GM12892 (cell line): ENCODE measurements at regions not wholly inside any gene's neighbourhood (a gene's known extent, or its start where the extent isn't known, plus 50 kb on each side); places are given as distances from the start of the nearest gene placed in this dataset.

Source experiments
- POLR2A ChIP-seq: IDR thresholded peaks from 2 replicates; pipeline ENCODE4 v1.6.1; 2011; ENCODE audit warnings: low read depth, low read length, control low read depth
- POLR2AphosphoS5 ChIP-seq: IDR thresholded peaks from 2 replicates; pipeline ENCODE4 v1.6.1; 2011; ENCODE audit warnings: low read depth, low read length, control low read depth
- TAF1 ChIP-seq: IDR thresholded peaks from 2 replicates; pipeline ENCODE4 v1.6.1; 2011; ENCODE audit warnings: low read depth, mild to moderate bottlenecking, control low read depth, low read length, borderline replicate concordance

DNA sequence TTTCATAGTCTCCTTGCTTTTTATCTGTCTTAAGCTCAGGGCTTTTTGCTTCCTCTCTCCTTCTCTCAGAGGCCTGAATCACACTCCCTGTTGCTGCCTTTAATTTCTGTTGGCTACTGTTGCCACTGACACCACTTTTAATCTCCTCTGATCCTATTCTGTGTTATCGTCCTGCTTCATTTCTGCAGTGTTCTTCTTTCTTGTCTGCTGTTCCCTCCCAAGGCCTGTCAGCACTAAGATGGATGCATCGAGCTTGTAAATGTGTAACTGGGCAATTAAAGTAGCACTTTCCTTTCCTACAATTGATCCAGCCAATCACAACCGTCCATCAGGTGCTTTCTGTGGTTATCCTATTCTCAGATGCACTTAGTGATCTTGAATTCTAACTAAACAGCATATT is 71.3 kb upstream of the VEPH1 start:
- TF ChIP-seq POLR2AphosphoS5 (no peak), POLR2A (no peak), TAF1 (no peak)
